ENCODE measurements at regions not wholly inside any gene's neighbourhood (a gene's known extent, or its start where the extent isn't known, plus 50 kb on each side); places are given as distances from the start of the nearest gene placed in this dataset.

DNA sequence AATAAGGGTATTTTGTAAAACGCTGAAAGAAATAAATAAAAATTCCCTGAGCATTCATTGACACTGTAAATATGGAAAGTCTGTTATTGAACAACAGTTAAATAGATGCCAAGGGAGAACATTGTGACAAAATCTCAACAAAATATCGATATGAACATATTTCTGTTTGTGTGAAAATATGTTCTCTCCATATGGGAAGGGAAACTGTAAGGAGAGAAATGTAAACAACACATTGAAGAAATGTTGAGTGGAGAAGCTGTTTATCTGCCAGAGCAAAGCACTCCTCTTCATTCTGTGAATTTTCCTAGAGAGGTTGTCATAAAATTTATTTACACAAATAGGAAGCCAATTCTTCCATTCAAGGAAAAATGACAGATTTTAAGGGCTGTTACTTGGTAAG, 57.1 kb upstream of the EOMES start:
- no peaks in the 10 kb centered on the region for H3K9me3 ChIP-seq (ENCODE audit: control insufficient read depth in 4 of 4, low read length in 3 of 4)
- H3K36me3 ChIP-seq (ENCODE audit: control insufficient read depth in 4 of 4, insufficient read depth in 3 of 4, low read depth in 1 of 4, low read length in 3 of 4): no peaks in the 10 kb centered on the region
- no peaks in the 10 kb centered on the region for H3K4me1 ChIP-seq (ENCODE audit: control insufficient read depth in 4 of 4, insufficient read depth in 4 of 4, low read length in 3 of 4)
- WGBS: 60% methylated on average over 2 of the region's 2 CpGs
- H3K9ac ChIP-seq (ENCODE audit: low read depth in 1 of 2, low read length in 2 of 2): no peak overlapping the region
- no peak for DNase-seq (ENCODE audit: low spot score)
- H3K27ac ChIP-seq (ENCODE audit: low read depth in 1 of 2, low read length in 2 of 2): no peak overlapping the region
- peaks cover 0 to 3% (median 0%) of the 10 kb centered on the region in 4 donors for H3K27me3 ChIP-seq (ENCODE audit: control insufficient read depth in 4 of 4, insufficient read depth in 4 of 4, low read length in 3 of 4)
- TF ChIP-seq FOXA2 (IDR thresholded peaks at IDR 0.05) (no peak), YY1 (IDR thresholded peaks at IDR 0.05) (no peak), REST (IDR thresholded peaks at IDR 0.05) (no peak), SP1 (IDR thresholded peaks at IDR 0.05) (no peak), EGR1 (IDR thresholded peaks at IDR 0.05; ENCODE audit: low read depth in 2 of 2) (no peak), RXRA (IDR thresholded peaks at IDR 0.05) (no peak), TAF1 (conservative IDR thresholded peaks at IDR 0.05) (no peak), MAX (IDR thresholded peaks at IDR 0.05) (no peak), HNF4G (IDR thresholded peaks at IDR 0.05) (no peak), FOXA1 (IDR thresholded peaks at IDR 0.05) (no peak), GABPA (IDR thresholded peaks at IDR 0.05 in 1 of 2, conservative IDR thresholded peaks at IDR 0.05 in 1 of 2) (no peak), NR2F2 (IDR thresholded peaks at IDR 0.05) (no peak), ZBTB33 (IDR thresholded peaks at IDR 0.05) (no peak), RAD21 (IDR thresholded peaks at IDR 0.05) (no peak), HNF4A (conservative IDR thresholded peaks at IDR 0.05) (no peak)
- TF ChIP-seq, protein P1, sequence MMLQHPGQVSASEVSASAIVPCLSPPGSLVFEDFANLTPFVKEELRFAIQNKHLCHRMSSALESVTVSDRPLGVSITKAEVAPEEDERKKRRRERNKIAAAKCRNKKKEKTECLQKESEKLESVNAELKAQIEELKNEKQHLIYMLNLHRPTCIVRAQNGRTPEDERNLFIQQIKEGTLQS (IDR thresholded peaks at IDR 0.05): no peak
- TF ChIP-seq, protein P2, sequence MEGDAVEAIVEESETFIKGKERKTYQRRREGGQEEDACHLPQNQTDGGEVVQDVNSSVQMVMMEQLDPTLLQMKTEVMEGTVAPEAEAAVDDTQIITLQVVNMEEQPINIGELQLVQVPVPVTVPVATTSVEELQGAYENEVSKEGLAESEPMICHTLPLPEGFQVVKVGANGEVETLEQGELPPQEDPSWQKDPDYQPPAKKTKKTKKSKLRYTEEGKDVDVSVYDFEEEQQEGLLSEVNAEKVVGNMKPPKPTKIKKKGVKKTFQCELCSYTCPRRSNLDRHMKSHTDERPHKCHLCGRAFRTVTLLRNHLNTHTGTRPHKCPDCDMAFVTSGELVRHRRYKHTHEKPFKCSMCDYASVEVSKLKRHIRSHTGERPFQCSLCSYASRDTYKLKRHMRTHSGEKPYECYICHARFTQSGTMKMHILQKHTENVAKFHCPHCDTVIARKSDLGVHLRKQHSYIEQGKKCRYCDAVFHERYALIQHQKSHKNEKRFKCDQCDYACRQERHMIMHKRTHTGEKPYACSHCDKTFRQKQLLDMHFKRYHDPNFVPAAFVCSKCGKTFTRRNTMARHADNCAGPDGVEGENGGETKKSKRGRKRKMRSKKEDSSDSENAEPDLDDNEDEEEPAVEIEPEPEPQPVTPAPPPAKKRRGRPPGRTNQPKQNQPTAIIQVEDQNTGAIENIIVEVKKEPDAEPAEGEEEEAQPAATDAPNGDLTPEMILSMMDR (IDR thresholded peaks at IDR 0.05; ENCODE audit: low read depth, low read length, missing input control): no peak
- H3K4me3 ChIP-seq (ENCODE audit: low read depth in 1 of 3, low read length in 3 of 3): no peak overlapping the region

DNA sequence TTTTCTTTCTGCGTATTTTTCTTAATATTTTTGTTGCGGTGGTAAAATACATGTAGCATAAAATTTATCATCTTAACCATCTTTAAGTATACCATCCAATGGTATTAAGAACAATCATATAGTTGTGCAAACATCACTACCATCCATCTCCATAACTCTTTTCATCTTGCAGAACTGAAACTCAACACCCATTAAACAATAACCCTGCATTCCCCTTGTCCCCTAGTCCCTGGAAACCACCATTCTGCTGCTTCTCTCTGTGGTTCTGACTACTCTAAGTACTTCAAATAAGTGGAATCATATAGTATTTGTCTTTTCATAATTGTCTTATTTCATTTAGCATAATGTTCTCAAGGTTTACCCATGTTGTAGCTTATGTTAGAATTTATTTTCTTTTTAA, 67.3 kb upstream of the EOMES start:
- Histone ChIP-seq H3K36me3 (ENCODE audit: control insufficient read depth in 4 of 4, insufficient read depth in 3 of 4, low read depth in 1 of 4, low read length in 3 of 4) (no peaks in the 10 kb centered on the region), H3K4me3 (ENCODE audit: low read depth in 1 of 3, low read length in 3 of 3) (no peak overlapping the region), H3K27me3 (ENCODE audit: control insufficient read depth in 4 of 4, insufficient read depth in 4 of 4, low read length in 3 of 4) (peaks cover 0 to 3% (median 0%) of the 10 kb centered on the region in 4 donors), H3K27ac (ENCODE audit: low read depth in 1 of 2, low read length in 2 of 2) (no peak overlapping the region), H3K9me3 (ENCODE audit: control insufficient read depth in 4 of 4, low read length in 3 of 4) (no peaks in the 10 kb centered on the region), H3K4me1 (ENCODE audit: control insufficient read depth in 4 of 4, insufficient read depth in 4 of 4, low read length in 3 of 4) (no peaks in the 10 kb centered on the region), H3K9ac (ENCODE audit: low read depth in 1 of 2, low read length in 2 of 2) (no peak overlapping the region)
- 97% methylated on average over 2 of the region's 2 CpGs for WGBS
- no peak for DNase-seq (ENCODE audit: low spot score)
- TF ChIP-seq NR2F2 (IDR thresholded peaks at IDR 0.05) (no peak), HNF4G (IDR thresholded peaks at IDR 0.05) (no peak), HNF4A (conservative IDR thresholded peaks at IDR 0.05) (no peak), REST (IDR thresholded peaks at IDR 0.05) (no peak), JUND (IDR thresholded peaks at IDR 0.05) (no peak), RAD21 (IDR thresholded peaks at IDR 0.05) (no peak), SP1 (IDR thresholded peaks at IDR 0.05) (no peak), RXRA (IDR thresholded peaks at IDR 0.05) (no peak), YY1 (IDR thresholded peaks at IDR 0.05) (no peak), TAF1 (conservative IDR thresholded peaks at IDR 0.05) (no peak), FOXA2 (IDR thresholded peaks at IDR 0.05) (no peak), GABPA (IDR thresholded peaks at IDR 0.05 in 1 of 2, conservative IDR thresholded peaks at IDR 0.05 in 1 of 2) (no peak)
- TF ChIP-seq, protein P1 (IDR thresholded peaks at IDR 0.05): no peak
